Stimulated activated CD8-positive, alpha-beta memory T cell treated with anti-CD3 and anti-CD28 coated beads, Interleukin-15, amount 100 ng/mL, for 48 hours (primary cell): ENCODE measurements at regions not wholly inside any gene's neighbourhood (a gene's known extent, or its start where the extent isn't known, plus 50 kb on each side); places are given as distances from the start of the nearest gene placed in this dataset.

Experiments used
- DNase-seq, 2 donors: peaks; one replicate each; pipeline ENCODE4 v3.0.0-alpha.2; 2020; ENCODE audit warnings: low read depth in 2 of 2

DNA sequence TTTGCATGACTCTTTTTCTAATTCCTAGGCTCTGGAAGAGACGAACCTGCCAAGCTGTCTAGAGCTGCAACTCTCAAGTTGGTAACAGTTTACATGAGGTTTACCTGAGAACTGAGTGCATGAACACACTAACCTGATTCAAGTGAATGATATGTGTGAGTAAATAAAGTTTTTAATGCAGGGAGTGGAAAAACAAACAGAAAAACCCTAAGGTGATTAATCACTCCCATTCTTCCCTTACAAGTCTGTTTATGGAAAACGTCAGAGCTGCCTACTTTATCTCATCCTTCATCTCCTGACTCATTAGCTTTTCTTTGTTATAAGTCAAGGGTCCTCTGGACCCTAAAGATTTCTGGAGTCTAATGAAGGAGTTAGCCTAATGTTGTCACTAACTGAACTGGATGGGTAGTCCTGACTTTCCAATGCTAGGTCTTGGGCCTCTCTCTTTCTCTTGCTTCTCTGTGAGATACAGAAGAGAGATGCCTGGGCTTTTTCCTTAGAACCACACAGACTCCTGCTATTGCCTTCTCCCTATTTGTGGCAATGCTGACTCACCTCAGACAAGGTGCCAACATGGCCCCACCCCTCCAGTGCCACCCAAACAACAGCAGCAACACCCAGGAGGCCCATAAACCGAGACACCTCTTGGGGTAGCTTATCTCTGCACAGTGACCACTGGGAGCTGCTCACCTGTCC, 952.4 kb downstream of the EPHA4 start:
- no peak for DNase-seq

GRCh38 chr2:220626603-220627002, 945.5 kb downstream of the EPHA4 start:
- no peak for DNase-seq

GRCh38 chr2:220628252-220628651, 943.9 kb downstream of the EPHA4 start:
- no peak for DNase-seq

DNA sequence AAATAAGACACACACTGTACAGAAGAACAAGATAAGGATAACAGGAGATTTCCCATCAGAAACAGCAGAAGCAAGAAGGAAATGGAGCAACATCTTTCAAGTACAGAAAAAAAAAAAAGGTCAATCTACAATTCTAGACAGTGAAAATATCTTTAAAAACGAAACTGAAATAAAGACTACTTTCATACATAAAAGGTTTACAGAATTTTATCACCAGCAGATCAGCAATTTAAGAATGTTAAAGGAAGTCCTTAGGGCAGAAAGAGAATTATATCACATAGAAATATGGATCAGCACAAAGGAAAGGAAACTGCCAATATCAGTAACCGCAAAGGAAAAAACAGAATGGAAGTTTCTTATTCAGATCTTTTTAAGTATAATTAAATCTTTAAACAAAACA, 931.0 kb downstream of the EPHA4 start:
- no peak for DNase-seq

- no peak for DNase-seq
These were observed 925.7 kb downstream of the EPHA4 start for GRCh38 chr2:220646424-220646823.

GRCh38 chr2:220648628-220649027, 923.5 kb downstream of the EPHA4 start:
- DNase-seq: no peak

DNA sequence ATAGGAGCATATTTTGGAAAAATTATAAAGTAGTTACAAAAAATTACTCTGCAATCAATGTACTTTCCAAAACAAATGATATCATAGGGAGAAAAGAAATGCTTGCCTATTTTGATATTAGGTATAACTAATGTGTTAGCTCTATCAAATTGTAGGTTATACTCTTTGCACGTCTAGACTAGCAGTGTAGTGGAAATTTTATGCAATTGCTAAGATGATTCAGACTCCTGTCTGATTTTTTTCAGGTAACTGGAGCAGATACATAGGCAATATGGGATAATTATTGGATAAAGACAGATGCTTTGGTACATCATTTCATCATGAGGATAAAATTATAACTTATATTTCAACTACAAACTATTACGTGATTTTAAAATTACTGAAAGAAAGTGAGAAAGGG, 918.3 kb downstream of the EPHA4 start:
- no peak for DNase-seq

GRCh38 chr2:220654322-220654721, 917.8 kb downstream of the EPHA4 start:
- no peak for DNase-seq

DNA sequence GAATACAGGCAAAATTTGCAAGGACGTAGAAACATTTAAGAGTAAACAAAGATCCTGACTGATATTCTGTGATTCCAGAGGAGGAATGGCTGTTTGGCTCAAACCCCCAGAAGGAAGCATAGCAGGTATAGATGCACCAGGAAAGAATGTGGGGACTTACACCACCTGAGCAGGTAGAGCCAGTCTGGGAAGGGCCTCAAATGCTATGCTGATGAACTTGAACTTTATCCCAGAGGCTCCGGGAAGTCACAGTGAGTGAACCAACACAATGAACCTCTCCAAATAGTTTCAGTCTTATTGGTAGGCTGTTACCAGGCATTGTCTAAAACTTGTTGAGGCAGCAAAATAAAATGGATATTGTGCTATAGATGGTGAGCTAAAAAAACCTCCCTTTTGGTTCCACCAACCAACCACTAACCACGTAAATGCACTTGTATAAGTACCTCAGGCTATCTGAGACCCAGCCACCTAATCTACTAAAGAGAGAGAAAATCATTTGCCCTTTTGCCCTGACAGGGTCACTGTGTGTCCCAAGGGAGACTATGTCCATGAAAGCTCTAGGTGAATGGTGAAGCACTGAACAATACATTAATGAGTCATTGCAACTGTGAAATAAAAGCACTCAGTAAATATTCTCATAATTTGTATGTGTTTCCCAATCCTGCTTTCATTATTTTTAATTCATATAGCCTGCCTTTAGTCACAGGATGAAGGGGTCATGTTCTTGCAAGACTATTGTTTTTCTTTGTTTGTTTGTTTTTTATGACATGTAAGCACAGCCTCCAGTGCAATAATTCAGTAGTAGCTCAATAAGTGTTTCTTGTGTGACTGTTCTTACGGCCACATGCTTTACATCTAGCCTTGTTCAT, 911.6 kb downstream of the EPHA4 start:
- no peak for DNase-seq

- no peak for DNase-seq
These were observed 909.7 kb downstream of the EPHA4 start for GRCh38 chr2:220662431-220662830.

DNA sequence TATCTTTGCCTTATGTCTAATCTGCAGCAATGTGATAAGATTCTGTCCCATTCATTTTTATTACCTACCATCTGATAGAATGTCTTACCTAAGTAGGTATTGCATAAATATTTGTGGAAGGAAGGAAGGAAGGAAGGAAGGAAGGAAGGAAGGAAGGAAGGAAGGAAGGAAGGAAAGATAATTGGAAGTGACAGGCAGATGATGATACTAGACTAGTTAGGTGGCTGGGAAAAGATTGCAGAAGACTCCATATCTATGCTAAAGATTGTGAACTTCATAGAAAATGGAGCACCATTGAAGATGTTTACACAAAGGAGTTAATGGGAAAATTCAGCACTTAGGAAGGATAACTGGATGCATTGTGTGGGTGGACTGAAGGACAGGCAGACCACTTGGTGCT, 909.0 kb downstream of the EPHA4 start:
- no peak for DNase-seq

DNA sequence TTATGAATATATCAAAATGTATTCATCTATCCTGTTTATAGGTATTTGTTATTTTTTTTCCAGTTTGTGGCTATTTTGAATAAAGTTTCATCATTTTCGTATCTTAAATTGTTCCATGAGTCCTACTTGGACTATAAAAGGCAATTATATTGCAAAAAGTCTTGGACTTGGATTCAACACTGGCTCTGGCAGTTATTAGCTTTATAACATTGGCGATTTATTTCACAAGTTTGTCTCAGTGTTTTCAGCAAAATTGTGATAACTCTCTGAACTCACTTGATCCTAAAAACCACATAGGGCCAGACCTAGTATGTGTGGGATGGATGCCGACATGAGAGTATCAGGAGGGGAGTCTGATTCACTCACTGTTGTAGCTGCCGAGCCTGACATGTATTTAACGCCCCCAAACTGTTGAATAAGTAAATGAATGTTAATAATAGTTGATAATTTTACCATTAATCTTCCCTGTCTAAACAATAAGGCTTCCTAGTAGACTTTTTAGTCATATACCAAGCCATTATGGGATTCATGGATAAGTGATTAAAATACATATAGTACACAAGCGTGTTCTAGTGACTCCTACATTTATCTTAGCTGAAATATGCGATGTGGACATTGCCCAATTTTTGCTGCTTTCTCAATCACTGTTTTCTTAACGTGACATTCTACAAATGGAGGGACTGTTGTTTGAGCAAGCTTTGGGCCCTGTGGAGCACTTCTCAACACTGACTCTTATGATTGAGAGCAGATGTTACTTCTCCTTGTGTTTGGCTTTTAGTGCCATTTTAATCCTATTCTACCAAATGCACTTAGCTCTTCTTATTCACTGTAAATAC, 907.6 kb downstream of the EPHA4 start:
- no peak for DNase-seq

- DNase-seq: no peak
These were observed 907.0 kb downstream of the EPHA4 start for GRCh38 chr2:220665108-220665471.

- no peak for DNase-seq
These were observed 902.8 kb downstream of the EPHA4 start for GRCh38 chr2:220669324-220669723.

DNA sequence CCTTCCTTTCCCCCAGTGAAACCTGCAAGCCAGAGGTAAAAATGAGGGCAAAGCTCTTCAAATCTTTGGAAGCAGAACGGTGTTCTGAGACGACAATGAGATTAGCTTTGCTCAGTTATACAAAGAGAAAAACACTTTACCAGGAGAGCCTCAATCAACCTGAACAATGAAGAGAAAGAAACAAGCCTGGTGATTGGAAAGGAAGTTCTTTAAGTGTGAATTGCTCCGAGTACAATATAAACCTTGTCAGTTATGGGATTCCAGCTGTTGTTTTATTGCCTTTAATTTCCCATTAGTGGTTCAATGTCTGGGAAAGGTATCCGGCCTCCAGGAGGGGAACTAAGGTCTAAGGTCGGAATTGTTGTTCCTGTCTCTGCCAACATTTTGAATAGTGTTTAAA, 901.6 kb downstream of the EPHA4 start:
- DNase-seq: no peak

DNA sequence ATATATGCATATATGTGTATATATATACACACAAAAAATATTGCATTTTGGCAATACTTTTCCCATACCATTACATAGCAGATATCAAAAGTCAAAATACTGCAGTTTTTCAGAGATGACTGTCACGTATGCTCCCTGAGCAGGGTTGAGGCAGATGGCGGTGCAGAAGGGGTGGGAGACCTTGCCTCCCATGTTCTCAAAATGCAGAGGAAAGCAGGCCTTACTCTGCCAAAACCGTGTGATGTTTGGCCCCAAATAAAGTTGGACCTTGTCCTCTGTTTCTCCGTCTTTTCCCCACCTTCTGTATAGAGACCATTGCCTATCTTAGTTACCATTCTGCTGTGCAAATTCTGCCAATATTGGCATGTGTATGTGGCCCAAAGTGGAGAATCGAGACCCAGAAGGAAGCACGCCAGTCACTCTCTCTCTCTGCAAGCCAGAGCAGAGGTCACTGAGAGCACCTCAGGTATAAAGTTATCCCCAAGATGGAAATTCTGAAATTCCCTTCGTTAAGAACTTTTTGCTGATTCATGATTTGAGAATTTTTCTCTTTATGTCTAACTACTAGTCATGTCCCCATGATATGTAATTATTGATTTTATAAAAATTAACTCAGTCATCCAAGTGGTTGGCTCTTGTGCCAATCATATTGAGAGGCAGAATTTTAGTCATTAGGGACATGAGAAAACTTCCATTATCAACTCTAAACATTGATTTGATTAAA, 898.8 kb downstream of the EPHA4 start:
- no peak for DNase-seq

DNA sequence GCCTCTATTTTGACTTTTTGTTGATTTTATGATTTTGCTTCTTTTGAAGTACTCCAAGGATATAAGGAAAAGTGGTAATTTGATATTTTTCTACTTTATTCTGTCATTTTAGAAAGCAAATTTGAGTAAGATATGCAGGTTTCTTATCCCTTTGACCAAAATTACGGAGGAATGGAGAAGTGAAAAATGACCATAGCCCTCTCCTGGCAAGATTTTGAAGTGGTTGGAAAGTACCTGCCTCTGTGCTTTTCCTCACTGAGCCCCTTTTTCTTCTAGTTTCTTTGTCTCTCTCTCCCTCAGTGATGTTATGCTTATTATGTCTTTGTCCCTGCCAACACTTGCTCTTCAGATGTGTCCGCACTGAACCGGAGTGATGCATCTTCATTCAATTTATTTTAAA, 898.1 kb downstream of the EPHA4 start:
- DNase-seq: no peak

DNA sequence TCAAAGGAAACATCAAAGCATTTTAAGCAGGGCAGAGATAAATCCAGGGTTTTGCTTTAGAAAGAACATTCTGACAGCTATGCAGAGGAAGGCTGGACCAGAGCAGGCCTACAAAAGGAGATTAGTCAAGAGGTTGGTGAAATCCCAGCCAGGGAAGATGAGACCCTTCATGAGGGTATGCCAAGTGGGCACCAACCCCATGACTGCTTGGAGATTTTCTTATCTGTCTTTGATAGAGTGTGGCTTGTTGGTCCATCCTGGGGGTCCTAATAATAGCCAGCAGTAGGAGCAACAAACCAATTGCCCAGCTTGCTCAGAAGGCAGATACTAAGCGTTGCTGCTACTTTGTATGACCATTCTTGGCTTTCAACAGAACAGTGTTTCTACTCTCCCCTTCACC, 895.4 kb downstream of the EPHA4 start:
- no peak for DNase-seq

GRCh38 chr2:220678943-220679342, 893.2 kb downstream of the EPHA4 start:
- no peak for DNase-seq

DNA sequence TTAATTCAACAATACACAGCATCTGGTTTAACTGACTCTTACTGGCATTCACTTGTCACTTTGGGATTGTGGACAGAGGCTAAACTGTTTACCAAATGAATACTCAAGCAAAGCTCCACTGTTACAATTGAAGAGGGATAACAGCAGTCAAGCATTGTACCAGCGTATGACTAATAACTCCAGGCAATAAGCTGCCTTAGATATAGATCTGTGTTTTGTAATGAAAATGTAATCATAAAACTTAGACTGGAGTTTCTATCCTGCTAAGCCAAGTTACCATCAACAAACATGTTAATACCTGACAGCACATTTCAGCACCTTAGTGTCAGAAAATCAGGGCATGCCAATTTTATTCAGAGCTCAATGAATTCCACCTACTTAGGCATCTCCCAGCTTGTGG, 889.5 kb downstream of the EPHA4 start:
- DNase-seq: no peak

- DNase-seq: no peak
These were observed 888.0 kb downstream of the EPHA4 start for GRCh38 chr2:220684099-220684498.
